ENCODE measurements at regions not wholly inside any gene's neighbourhood (a gene's known extent, or its start where the extent isn't known, plus 50 kb on each side); places are given as distances from the start of the nearest gene placed in this dataset.

DNA sequence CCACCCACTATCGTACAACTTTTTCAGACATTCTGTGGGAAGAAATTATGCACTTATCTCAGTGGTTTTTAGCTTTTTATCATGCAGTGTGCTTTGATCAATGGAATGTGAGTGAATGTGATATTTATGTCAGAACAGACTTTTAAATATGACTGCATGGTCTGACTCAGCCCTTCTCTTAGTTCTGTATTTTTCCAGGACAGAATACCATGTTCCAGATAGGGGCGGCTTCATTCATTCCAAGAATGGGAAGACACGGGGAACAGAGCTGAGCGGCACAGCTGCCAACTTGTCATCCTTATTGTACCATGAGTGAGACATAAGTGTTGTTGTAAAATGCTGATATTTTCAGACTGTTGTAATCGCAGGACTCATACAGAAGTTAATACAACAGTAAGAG is 214.6 kb upstream of the NCAM2 start:
- TF ChIP-seq CTCF (conservative IDR thresholded peaks at IDR 0.05; ENCODE audit: low read length) = no peak
- TF ChIP-seq EZH2phosphoT487 (IDR thresholded peaks at IDR 0.05; ENCODE audit: borderline replicate concordance, low read depth, low read length) = no peak

All from OCI-LY7 (cell line).